ENCODE measurements at regions not wholly inside any gene's neighbourhood (a gene's known extent, or its start where the extent isn't known, plus 50 kb on each side); places are given as distances from the start of the nearest gene placed in this dataset.

DNA sequence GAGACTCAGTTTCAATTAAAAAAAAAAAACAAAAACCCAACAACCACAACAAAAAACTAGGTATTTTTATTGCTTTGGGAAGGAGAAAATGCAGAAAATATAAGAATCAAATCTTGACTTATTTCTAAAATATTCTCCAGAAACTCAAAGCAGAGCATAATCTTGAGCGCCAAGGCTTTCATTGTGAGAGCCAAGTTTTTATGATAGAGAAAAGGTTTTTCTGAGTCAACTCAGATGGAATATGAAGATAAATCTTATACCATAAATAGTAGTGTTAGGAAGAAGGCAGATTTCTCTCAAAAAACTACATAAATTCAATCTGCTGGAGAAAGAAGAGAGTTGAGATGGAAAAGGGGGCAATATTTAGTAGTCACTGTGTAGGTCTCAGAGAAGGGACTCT is 121.2 kb upstream of the OSR1 start:
- no peak for DNase-seq

DNA sequence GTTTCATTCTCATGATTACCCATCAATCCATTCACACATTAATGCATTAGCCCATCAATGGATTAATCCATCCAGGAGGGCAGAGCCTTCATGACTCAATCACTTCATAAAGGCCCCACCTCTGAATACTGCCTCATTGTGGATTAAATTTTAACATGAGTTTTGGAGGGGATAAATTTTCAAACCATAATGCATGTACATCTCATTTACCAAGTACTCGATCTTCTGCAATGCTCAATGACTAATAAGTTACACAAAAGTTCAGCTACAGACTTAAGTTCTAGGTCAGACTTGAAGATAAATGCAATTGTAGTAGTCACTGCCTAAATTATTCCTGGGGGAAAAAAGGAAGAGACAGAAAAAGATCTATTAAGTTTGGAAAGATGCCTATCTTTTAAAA is 120.0 kb upstream of the OSR1 start:
- DNase-seq, result no peak

DNA sequence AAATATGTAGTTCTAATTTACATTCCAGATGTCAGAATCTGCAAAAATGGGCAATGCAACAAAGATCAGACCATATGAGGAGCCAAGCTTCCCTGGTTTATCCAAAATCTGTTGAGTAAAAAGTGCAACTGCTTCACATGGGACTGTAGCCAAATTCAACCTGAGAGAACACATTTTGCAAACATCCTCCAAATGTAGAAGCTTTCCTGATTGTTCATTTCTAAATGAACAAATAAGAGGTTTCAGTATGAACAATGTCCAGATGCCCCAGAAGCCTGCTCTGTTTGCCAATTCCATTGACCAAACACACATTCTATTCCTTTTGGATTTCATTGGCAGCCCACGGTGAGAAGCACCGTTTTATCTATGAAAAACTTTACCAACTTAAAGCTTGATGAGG is 117.9 kb upstream of the OSR1 start:
- DNase-seq, result no peak

DNA sequence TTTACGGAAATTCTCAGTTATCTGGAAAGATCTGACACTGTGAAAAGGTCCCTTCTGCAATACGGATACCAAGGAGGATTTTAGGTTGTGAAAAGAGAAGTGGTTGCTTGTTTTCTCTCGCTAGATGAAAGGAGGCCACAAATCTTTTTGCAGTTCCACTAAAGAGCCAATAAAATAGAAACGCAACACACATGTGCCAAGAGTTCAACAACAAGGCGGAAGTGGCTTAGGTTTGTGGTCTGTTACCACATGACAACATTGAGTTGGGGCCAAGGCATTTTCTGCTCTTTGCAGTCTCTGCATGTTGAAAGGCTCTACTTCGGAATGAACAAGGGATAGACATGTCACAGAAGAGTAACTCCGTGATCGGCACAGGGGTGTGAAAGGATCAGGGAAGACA is 115.7 kb upstream of the OSR1 start:
- no peak for DNase-seq

DNA sequence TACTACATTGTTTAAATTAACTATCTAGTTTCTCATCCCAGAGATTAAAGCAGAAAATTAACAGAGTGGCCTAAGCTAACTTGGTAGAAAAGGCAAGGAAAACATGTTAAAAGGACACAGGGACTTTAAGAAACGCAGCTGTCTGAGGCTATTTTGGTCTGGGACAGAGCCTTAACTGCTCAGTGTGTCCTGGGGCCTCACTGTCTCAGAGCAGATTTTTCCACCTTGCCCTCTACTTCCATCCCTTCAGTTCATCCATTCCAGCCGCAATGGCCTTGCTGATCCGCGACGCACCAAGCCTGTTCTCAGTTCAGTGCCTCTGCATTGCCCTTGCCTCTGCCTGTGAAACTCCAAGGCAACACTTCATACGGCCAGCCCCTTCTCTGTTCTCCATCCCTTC is 114.9 kb upstream of the OSR1 start:
- DNase-seq, result no peak

DNA sequence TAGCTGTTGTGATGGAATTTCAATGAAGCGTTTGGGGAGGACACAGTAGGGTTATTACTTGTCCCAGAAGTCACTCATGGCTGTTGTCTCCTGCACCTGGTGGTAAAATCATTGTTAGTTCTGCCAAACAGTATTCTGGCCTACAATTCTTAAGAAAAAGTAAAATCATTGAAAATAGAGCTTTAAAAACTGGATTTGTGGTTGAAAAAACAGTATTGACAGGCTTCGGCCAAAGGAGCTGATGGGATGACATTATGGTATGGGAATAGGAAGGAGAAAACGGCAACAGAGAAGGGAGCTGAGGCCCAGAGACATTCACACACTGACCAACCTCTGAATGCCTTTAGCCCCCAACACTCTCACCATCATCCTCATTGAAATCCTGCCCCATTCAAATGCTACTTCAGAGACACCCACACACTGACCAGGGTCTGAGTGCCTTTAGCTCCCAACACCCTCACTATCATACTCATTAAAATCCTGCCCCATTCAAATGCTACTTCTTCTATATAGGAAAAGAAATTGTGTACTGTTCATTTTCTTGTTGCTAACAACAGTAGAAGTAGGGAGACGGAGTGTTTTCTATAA is 114.1 kb upstream of the OSR1 start:
- DNase-seq, result no peak

DNA sequence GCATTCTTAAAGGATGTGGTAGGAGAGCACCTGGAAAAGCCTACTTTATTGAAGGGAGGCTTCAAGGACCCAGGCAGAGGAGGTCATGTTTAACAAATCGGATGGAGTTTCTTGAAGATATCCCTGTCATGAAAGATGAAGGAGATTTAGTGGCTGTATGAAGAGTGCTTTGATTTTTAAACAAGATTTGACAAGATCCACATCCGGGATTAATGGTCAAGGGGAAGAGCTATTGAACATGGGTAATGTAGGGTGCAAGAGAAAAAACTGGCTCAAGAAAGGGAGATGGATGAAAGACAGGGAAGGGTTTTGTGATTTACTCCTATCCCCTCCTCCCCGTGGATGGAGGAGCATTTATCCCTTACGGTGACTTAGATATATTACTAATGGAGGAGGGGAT is 113.1 kb upstream of the OSR1 start:
- no peak for DNase-seq

DNA sequence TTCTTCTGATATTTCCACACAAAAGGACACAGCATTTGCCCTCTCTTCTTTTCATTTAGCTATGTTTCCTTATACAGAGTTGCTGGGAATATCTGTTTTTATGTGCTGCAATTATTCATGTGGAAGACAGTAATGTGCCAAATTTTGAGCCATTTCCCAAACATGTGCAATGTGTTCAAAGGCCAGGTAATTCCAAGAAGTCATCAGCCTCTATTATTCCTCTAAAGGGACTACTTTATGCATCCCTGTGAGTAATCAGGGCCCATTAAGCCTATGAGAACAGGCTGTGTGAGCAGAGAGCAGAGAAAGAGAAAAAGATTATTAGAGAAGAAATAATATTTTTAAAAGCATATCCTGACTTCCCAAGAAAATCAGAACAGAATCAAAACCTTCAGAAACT is 107.6 kb upstream of the OSR1 start:
- no peak for DNase-seq

DNA sequence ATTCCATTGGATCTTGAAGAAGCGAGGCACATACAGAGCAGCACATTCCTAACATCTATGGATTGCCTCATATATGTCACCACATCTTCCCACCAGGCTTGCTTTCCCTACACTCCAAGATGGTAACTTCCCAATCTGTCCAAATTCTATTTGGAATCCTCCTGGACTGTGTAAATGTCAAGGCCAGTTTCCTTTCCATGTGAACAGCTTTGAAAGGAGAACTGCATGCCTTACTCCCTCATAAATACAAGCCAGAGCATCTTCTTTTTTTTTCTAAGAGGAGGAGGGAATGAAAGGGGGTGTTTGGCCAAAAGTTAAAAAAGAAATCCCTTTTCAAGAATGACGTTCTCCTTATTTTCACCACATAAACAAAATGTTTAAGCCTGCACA is 103.8 kb upstream of the OSR1 start:
- no peak for DNase-seq

DNA sequence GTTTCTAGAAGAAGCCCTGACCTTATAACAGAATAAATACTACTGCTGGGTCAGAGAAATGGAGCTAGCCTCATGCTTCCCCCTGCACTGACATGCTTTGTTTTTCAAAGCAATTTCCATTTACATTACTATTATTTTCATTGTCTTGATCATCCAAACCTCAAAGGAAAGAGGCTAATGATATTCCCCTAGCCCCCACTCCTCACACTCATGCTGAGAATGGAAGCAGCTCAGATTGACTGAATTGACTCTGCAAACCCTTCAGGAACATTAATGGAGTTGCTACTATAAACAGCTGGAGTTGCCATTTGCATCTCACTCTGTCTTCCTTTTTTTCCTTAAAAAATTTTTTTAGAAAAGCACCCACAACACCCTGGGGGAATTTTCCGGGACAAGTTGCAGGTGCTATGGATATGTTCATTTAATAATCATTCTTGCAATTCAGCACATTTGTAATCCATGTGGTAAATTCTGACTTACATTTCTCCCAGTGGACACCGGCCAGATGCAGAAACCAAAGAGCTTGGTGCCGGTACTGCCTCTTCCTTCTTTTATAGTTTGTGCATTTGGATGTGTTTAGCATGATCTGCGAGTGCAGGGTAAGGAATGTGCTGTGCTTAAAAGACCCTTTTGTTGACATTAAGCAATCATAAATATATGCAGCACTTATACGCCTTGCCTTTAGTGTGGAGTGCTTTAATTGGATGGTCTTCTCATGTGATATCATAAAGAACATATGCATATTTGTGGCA is 103.3 kb upstream of the OSR1 start:
- DNase-seq, result no peak

DNA sequence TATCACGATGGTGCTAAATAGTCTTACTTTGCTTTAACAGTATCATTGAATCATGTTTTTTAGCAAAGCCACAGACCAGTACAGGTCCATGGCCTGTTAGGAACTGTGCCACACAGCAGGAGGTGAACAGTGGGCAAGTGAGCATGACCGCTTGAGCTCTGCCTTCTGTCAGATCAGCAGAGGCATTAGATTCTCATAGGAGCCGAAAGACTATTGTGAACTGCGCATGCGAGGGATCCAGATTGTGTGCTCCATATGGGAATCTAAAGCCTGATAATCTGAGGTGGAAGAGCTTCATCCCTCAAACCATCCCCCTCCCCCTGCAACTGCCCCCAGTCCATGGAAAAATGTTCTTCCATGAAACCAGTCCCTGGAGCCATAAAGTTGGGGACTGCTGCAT is 102.3 kb upstream of the OSR1 start:
- DNase-seq, result no peak

DNA sequence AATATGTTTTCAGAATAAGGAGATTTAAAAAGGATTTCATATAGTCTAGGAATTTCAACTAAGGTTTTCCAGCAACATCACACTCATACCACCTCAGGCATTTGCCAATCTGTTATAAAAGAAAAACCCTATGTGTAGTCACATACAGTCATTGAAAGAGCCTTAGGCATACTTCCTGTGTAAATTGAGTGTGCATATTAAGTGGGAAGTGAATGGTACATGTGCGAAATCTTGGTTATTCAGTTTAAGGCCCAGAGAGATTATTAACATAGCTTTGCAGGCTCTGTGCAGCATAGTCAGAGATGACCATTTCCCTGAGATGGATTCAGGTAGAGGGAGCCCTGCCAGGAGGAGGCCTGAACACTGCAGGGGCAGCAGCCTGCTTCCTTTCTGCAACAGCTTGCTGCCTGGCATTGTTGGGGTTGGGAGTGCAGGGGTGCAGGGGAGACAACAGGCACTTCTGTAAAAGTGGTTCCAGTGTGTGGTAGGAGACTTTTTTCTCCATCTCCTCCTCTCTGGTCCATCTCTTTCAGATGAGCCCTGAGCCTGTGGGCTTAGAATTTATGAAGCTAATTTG is 100.1 kb upstream of the OSR1 start:
- no peak for DNase-seq

DNA sequence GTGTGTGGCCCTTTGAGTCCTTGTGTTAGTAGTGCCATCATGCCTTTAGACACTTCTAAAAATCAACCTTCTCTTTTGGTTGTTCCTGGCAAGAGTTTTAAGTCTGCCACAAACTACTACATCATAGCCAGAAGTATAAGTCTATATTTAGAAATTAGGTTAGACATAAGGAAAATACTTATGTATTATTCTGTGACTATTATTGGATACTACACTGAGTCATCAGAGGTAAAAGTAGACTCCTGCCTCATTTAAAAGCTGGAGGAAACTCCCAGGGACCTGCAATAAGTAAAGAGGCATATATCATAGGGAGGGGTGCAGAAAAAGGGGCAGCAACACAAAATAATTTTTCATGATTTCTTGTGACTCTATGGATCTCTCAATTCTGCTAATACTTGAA is 99.4 kb upstream of the OSR1 start:
- no peak for DNase-seq

DNA sequence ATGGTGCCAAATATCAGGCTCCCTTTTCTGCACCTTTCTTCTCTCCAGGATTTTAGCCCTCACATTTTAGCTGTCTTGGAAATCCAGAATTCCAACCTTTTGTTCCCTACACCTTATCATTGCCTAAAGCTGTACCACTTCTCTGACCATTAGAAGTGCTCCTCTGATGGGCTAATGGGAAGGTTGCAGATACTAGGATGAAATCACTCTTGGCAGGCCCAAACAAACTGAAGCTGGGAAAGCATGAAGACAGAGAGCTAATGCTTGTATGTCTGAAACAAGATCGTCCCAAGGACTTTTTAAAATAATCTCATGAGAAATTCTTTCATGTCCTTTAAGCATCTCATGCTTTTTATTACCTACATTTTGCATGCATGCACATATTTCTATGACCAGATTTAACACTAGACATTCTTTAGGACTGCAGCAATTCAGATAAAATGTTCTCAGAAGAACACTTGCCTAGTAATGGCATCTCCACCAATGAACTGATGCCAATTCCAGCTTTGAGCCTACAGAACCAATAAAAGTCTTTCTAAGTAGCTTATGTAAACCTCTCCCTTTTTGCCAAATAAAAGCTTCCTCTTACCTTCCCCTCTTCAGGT is 98.4 kb upstream of the OSR1 start:
- no peak for DNase-seq

DNA sequence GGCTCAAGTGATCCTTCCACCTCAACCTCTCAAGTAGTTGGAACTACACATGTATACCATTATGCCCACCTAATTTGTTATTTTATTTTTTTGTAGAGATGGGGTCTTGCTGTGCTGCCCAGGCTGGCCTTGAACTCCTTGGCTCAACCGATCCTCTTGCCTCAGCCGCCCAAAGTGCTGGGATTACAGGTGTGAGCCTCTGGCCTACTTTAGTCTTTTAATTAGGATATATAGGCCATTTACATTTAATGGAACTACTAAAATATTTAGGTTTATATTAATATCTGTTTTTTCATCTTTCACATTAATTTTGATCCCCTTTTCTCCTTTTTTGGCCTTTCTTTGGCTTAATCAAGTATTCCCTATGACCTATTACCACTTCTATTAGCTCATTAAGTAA is 95.7 kb upstream of the OSR1 start:
- DNase-seq, result no peak

DNA sequence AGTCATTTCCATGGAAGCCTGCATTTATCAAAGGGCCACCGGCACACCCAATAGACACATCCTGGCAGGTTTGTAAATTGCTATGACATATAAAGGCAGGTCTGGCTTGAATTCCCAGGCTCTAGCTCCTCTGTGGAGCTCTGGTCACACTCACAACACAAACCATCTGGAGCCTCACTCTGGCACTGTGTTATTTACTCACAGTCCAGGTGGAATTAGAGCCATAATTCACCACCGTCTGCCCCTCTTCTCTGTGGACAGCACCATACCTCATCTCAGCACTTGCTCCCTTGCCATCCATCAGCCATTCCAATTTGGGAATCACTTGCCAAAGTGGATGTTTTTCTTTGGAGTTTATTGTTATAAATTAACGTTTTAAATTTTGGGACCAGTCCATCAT is 84.3 kb upstream of the OSR1 start:
- DNase-seq, result no peak

DNA sequence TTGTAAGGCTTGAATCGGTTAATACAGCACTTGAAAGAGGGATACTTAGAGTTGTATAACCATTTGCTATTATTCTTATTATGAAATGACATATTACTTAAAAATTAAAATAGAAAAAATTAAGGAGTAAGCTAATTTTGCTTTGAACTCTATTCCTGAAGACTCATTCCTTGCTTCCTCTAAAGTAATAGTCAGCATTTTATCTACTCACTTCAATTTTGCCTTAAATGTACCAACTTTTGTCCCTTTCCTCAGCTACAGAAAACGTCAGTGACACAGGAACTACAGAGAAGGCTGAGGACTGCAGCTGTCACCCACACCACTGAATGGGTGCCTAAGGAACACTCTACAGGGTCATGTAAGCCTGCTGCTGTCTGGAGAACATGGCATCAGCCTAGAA is 80.7 kb upstream of the OSR1 start:
- DNase-seq, result no peak

DNA sequence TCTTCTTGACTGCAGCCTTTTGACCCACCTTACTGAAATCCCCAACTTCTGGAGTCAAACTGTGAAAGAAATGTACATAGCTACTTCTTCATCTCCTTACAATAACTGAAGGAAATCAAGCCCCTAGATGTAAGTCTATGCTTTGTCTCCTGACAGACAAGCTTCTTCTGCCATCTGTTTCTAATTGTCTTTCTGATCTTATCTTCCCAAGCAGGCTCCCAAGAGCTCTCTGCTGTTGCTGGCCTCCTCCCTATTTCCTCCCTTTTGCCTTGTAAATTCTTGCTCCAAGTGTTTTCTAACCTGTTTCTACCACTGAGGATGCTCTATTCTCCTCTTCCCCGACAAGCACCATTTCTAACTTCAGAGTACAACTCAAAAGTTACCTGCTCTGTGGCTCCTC is 77.4 kb upstream of the OSR1 start:
- DNase-seq, result no peak

DNA sequence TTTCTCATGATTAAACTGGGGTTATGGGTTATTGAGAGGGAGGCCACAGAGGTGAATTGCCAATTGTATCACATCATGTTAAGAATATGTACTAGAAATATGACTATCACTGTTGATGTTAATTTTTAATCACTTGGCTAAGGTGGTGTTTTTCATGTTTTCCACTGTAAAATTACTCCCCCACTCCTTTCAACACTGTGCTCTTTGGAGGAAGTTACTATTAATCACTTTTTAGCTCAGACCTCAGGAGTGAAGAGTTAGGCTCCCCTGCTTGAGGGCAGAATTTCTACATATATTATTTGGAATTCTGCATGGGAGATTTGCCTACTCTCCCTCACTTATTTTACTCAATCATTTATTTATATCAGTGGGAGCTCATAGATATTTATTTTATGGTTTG is 76.0 kb upstream of the OSR1 start:
- no peak for DNase-seq

DNA sequence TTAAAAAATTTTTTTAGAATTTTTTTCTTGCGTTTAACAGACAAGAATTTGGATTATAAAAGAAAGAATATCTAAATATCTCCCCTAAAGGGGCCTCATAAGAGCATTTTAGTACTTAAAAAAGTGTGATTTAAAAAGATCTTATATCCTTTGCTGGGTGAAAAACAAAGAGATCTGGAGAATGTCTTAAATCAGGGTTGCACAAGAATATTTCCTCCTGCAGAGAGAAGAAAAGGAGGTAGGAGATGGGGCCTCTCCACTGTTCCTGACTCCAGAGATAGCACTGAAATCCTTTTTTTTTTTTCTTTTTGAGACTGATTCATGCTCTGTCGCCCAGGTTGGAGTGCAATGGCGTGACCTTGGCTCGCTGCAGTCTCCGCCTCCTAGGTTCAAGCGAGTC is 68.5 kb upstream of the OSR1 start:
- no peak for DNase-seq

DNA sequence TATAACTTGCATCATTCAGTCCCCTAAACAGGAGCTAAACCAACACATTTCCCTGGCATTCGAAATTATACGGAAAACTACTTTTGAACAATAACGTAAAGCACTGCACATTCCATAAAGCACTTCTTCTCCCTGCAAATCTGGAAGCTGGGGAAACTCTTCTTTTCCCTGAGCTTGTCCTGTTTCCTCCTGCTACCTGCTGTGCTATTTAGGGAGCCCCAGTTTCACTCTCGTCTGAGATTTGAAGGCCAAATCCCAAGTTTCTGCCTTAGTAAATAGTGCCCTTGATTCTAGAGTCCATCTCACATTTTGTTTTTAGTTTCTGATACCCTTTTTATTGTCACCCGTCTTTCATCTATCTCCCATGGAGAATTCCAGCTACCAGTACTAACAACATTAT is 67.7 kb upstream of the OSR1 start:
- DNase-seq, result no peak

DNA sequence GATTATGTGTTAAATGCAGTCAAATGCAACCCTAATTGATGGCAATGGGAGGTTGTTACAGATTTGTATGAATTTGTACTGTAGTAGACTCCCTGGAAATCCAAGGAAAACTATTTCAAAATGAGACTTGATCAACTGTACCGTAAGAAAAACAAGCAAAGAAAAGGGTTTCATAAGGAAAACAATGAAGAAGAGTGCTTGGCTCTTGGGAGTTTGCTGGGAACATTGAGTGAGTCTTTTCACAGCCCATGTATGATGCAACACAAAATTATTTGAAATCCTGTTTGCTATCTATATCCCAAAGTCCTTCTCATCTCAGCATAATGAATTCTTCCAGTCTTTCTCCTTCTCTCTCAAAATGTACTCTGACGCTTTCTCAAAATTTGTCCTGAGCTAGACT is 67.0 kb upstream of the OSR1 start:
- DNase-seq, result no peak

DNA sequence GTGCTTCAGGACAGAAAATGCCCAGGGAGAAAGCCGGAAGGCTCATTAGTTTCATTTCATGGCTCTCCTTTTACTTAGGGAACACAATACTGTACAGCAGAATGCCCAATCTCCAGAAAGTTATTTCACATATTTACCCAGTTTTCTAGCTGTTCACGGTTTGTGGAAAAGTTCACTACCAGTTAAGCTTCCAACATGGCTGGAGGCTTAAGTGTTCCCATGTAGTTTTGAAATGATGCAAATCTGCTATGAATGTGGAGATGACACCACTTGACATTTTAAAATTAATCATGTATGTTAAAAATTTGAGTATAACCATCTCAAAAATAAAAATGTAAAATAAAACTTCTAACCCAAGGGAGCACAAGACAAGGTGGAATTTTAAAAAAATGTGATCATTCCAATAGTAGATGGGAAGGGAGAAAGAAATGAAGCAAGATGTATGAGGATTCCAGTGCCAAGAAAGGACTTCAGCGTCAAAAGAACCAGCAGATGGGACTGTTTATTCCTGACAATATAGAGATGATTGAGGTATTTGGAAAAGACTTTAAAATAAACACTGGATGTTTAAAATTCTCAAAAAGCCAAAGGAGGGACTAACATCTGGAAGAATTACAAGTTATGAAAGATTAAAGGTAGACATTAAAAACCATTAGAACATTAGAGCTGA is 60.9 kb upstream of the OSR1 start:
- DNase-seq, result no peak
